ENCODE measurements at regions not wholly inside any gene's neighbourhood (a gene's known extent, or its start where the extent isn't known, plus 50 kb on each side); places are given as distances from the start of the nearest gene placed in this dataset.

DNA sequence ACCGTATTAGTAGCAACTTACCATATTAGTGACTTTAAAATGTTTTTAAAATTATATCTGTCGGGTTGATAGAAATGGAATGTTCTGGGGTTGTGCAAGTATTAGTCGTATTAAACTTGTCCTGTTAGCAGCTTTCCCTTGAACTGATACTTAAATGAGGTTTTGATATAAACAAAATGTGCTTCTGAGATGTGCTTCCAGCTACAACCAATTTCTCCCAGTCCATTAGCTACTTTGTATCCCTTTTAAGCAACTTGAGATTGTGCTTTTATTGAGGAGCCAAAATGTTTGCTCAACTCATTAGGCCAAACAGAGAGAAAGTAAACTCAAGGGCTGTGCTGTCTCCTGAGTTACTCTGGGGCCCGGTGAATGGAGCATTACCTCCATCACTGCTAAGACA, 255.0 kb upstream of the RBFOX1 start:
- no peak for ATAC-seq

DNA sequence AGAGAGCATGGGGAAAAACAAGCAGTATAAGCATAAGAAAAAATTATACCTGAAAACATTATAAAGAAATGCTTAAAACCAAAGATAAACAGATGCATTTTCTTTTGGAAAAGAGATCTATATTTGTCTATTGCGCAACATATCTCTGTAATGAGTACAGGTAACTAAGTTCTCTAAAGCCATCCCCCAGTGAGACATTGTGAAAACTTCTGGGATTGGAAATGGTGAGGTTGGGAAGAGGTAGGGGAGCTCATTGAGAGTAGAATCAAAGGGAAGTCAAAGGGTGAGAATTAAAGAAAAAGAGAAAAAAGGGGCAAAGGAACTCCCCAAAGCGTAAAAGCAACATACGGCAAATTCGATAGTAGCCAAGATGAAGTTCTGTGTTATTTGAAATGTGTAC, 257.9 kb upstream of the RBFOX1 start:
- no peak for ATAC-seq
- no peak for TF ChIP-seq ZNF70 (CRISPR knock-in tag; IDR thresholded peaks at IDR 0.05)
- TF ChIP-seq, protein P1, sequence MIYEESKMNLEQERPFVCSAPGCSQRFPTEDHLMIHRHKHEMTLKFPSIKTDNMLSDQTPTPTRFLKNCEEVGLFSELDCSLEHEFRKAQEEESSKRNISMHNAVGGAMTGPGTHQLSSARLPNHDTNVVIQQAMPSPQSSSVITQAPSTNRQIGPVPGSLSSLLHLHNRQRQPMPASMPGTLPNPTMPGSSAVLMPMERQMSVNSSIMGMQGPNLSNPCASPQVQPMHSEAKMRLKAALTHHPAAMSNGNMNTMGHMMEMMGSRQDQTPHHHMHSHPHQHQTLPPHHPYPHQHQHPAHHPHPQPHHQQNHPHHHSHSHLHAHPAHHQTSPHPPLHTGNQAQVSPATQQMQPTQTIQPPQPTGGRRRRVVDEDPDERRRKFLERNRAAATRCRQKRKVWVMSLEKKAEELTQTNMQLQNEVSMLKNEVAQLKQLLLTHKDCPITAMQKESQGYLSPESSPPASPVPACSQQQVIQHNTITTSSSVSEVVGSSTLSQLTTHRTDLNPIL (CRISPR knock-in tag; IDR thresholded peaks at IDR 0.05; ENCODE audit: low read depth): no peak

More for the DNA sequence above, 255.0 kb upstream of the RBFOX1 start:
- TF ChIP-seq, protein P2, sequence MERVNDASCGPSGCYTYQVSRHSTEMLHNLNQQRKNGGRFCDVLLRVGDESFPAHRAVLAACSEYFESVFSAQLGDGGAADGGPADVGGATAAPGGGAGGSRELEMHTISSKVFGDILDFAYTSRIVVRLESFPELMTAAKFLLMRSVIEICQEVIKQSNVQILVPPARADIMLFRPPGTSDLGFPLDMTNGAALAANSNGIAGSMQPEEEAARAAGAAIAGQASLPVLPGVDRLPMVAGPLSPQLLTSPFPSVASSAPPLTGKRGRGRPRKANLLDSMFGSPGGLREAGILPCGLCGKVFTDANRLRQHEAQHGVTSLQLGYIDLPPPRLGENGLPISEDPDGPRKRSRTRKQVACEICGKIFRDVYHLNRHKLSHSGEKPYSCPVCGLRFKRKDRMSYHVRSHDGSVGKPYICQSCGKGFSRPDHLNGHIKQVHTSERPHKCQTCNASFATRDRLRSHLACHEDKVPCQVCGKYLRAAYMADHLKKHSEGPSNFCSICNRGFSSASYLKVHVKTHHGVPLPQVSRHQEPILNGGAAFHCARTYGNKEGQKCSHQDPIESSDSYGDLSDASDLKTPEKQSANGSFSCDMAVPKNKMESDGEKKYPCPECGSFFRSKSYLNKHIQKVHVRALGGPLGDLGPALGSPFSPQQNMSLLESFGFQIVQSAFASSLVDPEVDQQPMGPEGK (CRISPR knock-in tag; IDR thresholded peaks at IDR 0.05; ENCODE audit: borderline replicate concordance): no peak
- TF ChIP-seq ZNF70 (CRISPR knock-in tag; IDR thresholded peaks at IDR 0.05) (no peak), CSDC2 (CRISPR knock-in tag; IDR thresholded peaks at IDR 0.05) (no peak), ZFP3 (CRISPR knock-in tag; IDR thresholded peaks at IDR 0.05) (no peak), TOX (CRISPR knock-in tag; IDR thresholded peaks at IDR 0.05; ENCODE audit: borderline replicate concordance) (no peak), SNAI2 (CRISPR knock-in tag; IDR thresholded peaks at IDR 0.05) (no peak), PPARA (CRISPR knock-in tag; IDR thresholded peaks at IDR 0.05; ENCODE audit: borderline replicate concordance) (no peak), ISL1 (CRISPR knock-in tag; IDR thresholded peaks at IDR 0.05) (no peak), RARB (CRISPR knock-in tag; IDR thresholded peaks at IDR 0.05) (no peak)
- TF ChIP-seq, protein P3, sequence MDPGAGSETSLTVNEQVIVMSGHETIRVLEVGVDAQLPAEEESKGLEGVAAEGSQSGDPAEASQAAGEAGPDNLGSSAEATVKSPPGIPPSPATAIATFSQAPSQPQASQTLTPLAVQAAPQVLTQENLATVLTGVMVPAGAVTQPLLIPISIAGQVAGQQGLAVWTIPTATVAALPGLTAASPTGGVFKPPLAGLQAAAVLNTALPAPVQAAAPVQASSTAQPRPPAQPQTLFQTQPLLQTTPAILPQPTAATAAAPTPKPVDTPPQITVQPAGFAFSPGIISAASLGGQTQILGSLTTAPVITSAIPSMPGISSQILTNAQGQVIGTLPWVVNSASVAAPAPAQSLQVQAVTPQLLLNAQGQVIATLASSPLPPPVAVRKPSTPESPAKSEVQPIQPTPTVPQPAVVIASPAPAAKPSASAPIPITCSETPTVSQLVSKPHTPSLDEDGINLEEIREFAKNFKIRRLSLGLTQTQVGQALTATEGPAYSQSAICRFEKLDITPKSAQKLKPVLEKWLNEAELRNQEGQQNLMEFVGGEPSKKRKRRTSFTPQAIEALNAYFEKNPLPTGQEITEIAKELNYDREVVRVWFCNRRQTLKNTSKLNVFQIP (CRISPR knock-in tag; IDR thresholded peaks at IDR 0.05; ENCODE audit: borderline replicate concordance, low read depth): no peak

DNA sequence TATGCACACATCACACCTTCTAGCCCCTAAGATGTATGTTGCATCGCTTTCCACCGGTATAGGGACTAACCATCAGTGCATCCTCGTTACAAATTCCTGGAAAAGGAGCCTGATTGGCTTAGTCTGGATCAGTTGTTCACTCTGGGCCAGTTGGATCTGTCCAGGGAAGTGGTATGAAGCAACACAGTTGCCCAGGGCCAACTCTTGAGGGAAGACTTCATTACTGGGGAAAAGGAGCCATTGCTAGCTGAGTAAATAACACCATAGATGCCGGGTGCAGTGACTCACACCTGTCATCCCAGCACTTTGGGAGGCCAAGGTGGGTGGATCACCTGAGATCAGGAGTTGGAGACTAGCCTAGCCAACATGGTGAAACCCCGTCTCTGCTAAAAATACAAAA, 275.2 kb upstream of the RBFOX1 start:
- no peak for ATAC-seq
- no peak for TF ChIP-seq OSR1 (CRISPR knock-in tag; IDR thresholded peaks at IDR 0.05)
- TF ChIP-seq ZFP3 (CRISPR knock-in tag; IDR thresholded peaks at IDR 0.05): no peak

DNA sequence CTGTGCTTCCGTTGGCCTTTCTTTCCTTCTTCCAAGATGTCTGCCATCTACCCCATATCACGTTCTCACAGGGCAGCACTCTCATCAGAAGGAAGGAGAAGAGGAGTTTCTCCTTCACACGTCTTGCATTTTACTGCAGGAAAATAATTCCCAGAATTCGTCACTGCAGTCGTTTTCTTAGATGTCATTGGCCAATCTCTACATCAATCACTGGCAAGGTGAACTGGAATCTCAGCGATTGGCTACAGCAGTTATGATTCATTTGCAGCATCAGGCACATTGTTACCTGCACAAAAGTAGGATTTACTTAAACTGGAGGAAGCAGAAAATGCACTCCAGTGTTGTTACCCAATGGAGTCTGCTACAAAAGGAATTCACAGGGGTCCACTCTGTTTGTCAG, 277.2 kb upstream of the RBFOX1 start:
- ATAC-seq: no peak
- TF ChIP-seq ZNF565 (CRISPR knock-in tag; conservative IDR thresholded peaks at IDR 0.05; ENCODE audit: low read depth): no peak
- no peak for TF ChIP-seq ISL1 (CRISPR knock-in tag; IDR thresholded peaks at IDR 0.05)
- TF ChIP-seq, protein P3 (CRISPR knock-in tag; IDR thresholded peaks at IDR 0.05; ENCODE audit: borderline replicate concordance, low read depth): no peak
- TF ChIP-seq, protein P1 (CRISPR knock-in tag; IDR thresholded peaks at IDR 0.05; ENCODE audit: low read depth): no peak
- no peak for TF ChIP-seq RARB (CRISPR knock-in tag; IDR thresholded peaks at IDR 0.05)
- TF ChIP-seq ARNTL (CRISPR knock-in tag; IDR thresholded peaks at IDR 0.05; ENCODE audit: borderline replicate concordance, low read depth): no peak
- TF ChIP-seq, protein P4, sequence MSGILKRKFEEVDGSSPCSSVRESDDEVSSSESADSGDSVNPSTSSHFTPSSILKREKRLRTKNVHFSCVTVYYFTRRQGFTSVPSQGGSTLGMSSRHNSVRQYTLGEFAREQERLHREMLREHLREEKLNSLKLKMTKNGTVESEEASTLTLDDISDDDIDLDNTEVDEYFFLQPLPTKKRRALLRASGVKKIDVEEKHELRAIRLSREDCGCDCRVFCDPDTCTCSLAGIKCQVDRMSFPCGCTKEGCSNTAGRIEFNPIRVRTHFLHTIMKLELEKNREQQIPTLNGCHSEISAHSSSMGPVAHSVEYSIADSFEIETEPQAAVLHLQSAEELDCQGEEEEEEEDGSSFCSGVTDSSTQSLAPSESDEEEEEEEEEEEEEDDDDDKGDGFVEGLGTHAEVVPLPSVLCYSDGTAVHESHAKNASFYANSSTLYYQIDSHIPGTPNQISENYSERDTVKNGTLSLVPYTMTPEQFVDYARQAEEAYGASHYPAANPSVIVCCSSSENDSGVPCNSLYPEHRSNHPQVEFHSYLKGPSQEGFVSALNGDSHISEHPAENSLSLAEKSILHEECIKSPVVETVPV (CRISPR knock-in tag; IDR thresholded peaks at IDR 0.05): no peak
- TF ChIP-seq TOX (CRISPR knock-in tag; IDR thresholded peaks at IDR 0.05; ENCODE audit: borderline replicate concordance): no peak
- TF ChIP-seq ZC3H10 (CRISPR knock-in tag; IDR thresholded peaks at IDR 0.05): no peak
- TF ChIP-seq, protein P2 (CRISPR knock-in tag; IDR thresholded peaks at IDR 0.05; ENCODE audit: borderline replicate concordance): no peak
- TF ChIP-seq ZFP30 (CRISPR knock-in tag; IDR thresholded peaks at IDR 0.05): no peak
- no peak for TF ChIP-seq ZNF70 (CRISPR knock-in tag; IDR thresholded peaks at IDR 0.05)
- no peak for TF ChIP-seq ZNF8 (CRISPR knock-in tag; IDR thresholded peaks at IDR 0.05)
- no peak for TF ChIP-seq TCF4 (CRISPR knock-in tag; IDR thresholded peaks at IDR 0.05; ENCODE audit: borderline replicate concordance)
- TF ChIP-seq CSDC2 (CRISPR knock-in tag; IDR thresholded peaks at IDR 0.05): no peak
- TF ChIP-seq ESRRG (CRISPR knock-in tag; IDR thresholded peaks at IDR 0.05): no peak
- no peak for TF ChIP-seq OSR1 (CRISPR knock-in tag; IDR thresholded peaks at IDR 0.05)
- no peak for TF ChIP-seq GLIS3 (CRISPR knock-in tag; IDR thresholded peaks at IDR 0.05)
- no peak for TF ChIP-seq PPARA (CRISPR knock-in tag; IDR thresholded peaks at IDR 0.05; ENCODE audit: borderline replicate concordance)

Data from SK-N-SH treated with all-trans-retinoic acid at 6 μM for 48 hours (cell line).